Heart left ventricle (tissue), 16 donors: ENCODE measurements at regions not wholly inside any gene's neighbourhood (a gene's known extent, or its start where the extent isn't known, plus 50 kb on each side); places are given as distances from the start of the nearest gene placed in this dataset.

ENCODE experiments used
- ATAC-seq, 4 donors: fragments of 200-7000 bp; cut with Tn5 transposase; one replicate each; pipeline ENCODE4 v1.9.1; 2020 to 2022; ENCODE audit warnings: moderate library complexity in 4 of 4, mild to moderate bottlenecking in 3 of 4, moderate number of reproducible peaks in 1 of 4
- DNase-seq, 5 donors: peaks; one replicate each; pipeline ENCODE4 v3.0.0-alpha.2; 2020
- H3K27ac ChIP-seq, 12 donors: fragments of 200-600 bp; sonication (generic) in 4 of 12; one replicate each; pipeline versions ENCODE4 v1.5.0 to v1.8.0; 2016 to 2022; ENCODE audit warnings: mild to moderate bottlenecking in 2 of 12
- H3K27me3 ChIP-seq, 9 donors: fragments of 200-600 bp; sonication (generic) in 2 of 9; one replicate each; pipeline versions ENCODE4 v1.5.1 to v1.8.0; 2016 to 2022; ENCODE audit warnings: mild to moderate bottlenecking in 3 of 9
- H3K36me3 ChIP-seq, 9 donors: fragments of 200-600 bp; sonication (generic) in 2 of 9; one replicate each; pipeline versions ENCODE4 v1.5.0 to v1.8.0; 2018 to 2022; ENCODE audit warnings: mild to moderate bottlenecking in 2 of 9
- H3K4me1 ChIP-seq, 12 donors: fragments of 200-600 bp; sonication (generic) in 4 of 12; one replicate each; pipeline versions ENCODE4 v1.5.0 to v1.8.0; 2016 to 2022; ENCODE audit warnings: mild to moderate bottlenecking in 3 of 12
- H3K4me3 ChIP-seq, 12 donors: fragments of 200-600 bp; sonication (generic) in 4 of 12; one replicate each; pipeline versions ENCODE4 v1.5.0 to v1.8.0; 2017 to 2022; ENCODE audit warnings: mild to moderate bottlenecking in 9 of 12, moderate library complexity in 4 of 12
- H3K9me3 ChIP-seq, 12 donors: fragments of 200-600 bp; sonication (generic) in 4 of 12; one replicate each; pipeline versions ENCODE4 v1.5.0 to v1.8.0; 2016 to 2022; ENCODE audit warnings: mild to moderate bottlenecking in 1 of 12
- POLR2A ChIP-seq, 2 donors: fragments of 450-650 bp; IDR thresholded peaks; one replicate each; pipeline ENCODE4 v1.6.1; 2017; ENCODE audit warnings: antibody characterized with exemption in 2 of 2, mild to moderate bottlenecking in 2 of 2, moderate library complexity in 2 of 2
- WGBS, 4 donors: extraction: QIAGEN DNeasy Blood & Tissue Kit in 2 of 4; methylation state at CpG; one replicate each; pipeline versions ENCODE4 v1.1.5 to v1.1.7; 2013 to 2018; 5-methylcytosine and 5-hydroxymethylcytosine counted together
- intact Hi-C, 10 donors: fragments of 100-400 bp; cut with DNase I; formaldehyde crosslinking; loops; one replicate each; pipeline versions ENCODE4 v1.11.1 to v1.14.2; 2022
- TF ChIP-seq, protein P1 (sequence below), 12 donors: fragments of 200-600 bp; sonication (generic) in 4 of 12; IDR thresholded peaks; one replicate each; pipeline versions ENCODE4 v1.5.0 to v1.8.0; 2018 to 2022; ENCODE audit warnings: antibody characterized with exemption in 12 of 12, mild to moderate bottlenecking in 5 of 12
- donor health status: ischemic (EF 13 %, LVEDD 7.1; RV severe dilation, severe dysfunction).
- donor health status: healthy with polysubstance abuse.
- donor health status: DM: no; HTN: yes; CAD: no.
- donor health status: DM: no; HTN: no; CAD: no.
- donor health status: ischemic (EF 25% LVEDD 6.9; RV normal size, moderate dysfunction).
- donor health status: ischemic (EF 25% LVEDD 5.7; RV mildly dilated, moderate dysfunction).
- donor health status: healthy.
- donor health status: DM: yes; HTN: yes; CAD: no.
- donor health status: ischemic (EF 35%, LVEDD 5.7; RV mildly dilated, moderate dysfunction).
- donor health status: nonischemic (EF 11% LVEDD 7.7; RV severe dilation, severe dysfunction).
- donor health status: DM: yes; HTN: yes; CAD: no.
- donor health status: PGD.
- donor health status: ischemic (EF 29% LVEDD 5.4; RV normal size, mild dysfunction).
- donor health status: nonischemic (EF 23%, LVEDD 6.1; RV moderate dilation, normal function).

DNA sequence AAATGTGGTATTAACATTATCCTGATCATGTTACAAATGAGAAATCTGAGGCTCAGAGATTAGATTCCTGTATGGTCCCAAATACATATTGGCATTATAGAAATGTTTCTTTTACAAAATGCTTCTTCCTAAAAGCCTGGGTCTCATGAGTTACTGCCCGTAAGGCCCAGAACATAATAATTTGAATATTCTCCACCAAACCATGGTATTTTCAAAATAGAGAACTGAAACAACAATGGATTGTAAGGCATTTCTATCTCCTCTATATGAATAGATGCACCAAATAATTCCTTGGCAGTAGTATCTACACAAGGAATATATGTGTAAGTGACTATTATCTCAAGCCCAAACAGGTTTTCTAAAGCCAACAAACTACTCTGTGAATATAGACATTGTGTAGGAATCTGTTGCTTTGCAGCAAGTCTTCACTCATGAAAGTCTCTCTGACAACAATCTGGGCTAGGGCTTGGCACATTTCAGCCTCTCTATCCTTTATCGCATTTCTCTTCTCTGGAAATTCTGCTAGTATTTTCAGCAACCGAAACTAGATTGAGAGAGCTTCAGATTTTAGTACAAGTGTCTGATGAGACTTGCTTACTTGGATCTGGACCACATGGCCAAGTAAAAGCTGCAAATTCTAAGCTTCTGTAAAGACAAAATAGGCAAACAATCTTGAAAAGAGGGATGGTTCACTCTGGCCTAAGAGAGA is 112.8 kb upstream of the ARHGAP20 start:
- Histone ChIP-seq H3K9me3 (no peaks in the 10 kb centered on the region), H3K36me3 (no peaks in the 10 kb centered on the region), H3K27ac (no peak overlapping the region), H3K4me1 (no peaks in the 10 kb centered on the region), H3K27me3 (no peaks in the 10 kb centered on the region), H3K4me3 (no peak overlapping the region)
- TF ChIP-seq POLR2A (IDR thresholded peaks at IDR 0.05), result no peak
- TF ChIP-seq, protein P1, sequence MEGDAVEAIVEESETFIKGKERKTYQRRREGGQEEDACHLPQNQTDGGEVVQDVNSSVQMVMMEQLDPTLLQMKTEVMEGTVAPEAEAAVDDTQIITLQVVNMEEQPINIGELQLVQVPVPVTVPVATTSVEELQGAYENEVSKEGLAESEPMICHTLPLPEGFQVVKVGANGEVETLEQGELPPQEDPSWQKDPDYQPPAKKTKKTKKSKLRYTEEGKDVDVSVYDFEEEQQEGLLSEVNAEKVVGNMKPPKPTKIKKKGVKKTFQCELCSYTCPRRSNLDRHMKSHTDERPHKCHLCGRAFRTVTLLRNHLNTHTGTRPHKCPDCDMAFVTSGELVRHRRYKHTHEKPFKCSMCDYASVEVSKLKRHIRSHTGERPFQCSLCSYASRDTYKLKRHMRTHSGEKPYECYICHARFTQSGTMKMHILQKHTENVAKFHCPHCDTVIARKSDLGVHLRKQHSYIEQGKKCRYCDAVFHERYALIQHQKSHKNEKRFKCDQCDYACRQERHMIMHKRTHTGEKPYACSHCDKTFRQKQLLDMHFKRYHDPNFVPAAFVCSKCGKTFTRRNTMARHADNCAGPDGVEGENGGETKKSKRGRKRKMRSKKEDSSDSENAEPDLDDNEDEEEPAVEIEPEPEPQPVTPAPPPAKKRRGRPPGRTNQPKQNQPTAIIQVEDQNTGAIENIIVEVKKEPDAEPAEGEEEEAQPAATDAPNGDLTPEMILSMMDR (IDR thresholded peaks at IDR 0.05), result no peak
- DNase-seq (no peak), ATAC-seq (no peak)
- intact Hi-C loops, result no loop called here
- WGBS, 4 donors, result 85 to 89% (median 88%) methylated on average over 3 of the region's 3 CpGs

DNA sequence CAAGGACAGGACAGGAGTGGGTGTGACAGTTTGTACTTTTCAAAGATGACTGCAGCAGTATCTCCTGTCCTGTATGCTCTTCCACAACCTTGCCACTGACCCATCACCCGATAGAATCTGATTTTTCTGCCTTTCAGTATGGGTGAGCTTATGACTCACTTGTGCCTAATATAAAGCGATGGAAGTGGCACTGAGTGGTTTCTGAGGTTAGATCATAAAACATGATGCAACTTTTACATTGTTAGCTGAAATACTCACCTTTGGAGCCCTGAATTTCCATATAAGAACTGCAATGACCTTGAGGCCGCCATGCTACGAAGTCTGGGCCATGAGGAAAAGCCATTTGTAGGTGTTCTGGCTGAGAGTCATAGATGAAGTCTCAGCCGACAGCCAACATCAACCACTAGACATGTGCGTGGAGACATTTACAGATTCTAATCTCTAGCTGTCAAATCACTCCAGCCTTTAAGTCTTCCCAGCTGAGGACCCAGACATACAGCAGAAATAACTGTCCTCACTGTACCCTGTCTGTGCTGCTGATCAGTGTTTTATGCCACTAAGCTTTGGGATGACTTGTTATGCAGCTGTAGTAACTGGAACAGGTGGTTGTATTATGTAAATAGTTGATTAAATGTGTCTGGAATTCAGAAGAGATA is 105.9 kb upstream of the ARHGAP20 start:
- 71 to 80% (median 75%) methylated on average over 6 of the region's 6 CpGs for WGBS, 4 donors
- peaks cover 0 to 17% (median 0%) of the 10 kb centered on the region in 12 donors for H3K9me3 ChIP-seq
- no peak for DNase-seq
- intact Hi-C loops, result no loop called here
- no peak overlapping the region for H3K4me3 ChIP-seq
- H3K4me1 ChIP-seq, result no peaks in the 10 kb centered on the region
- ATAC-seq, result no peak
- TF ChIP-seq, protein P1 (IDR thresholded peaks at IDR 0.05), result no peak
- TF ChIP-seq POLR2A (IDR thresholded peaks at IDR 0.05), result no peak
- H3K27me3 ChIP-seq, result no peaks in the 10 kb centered on the region
- no peak overlapping the region for H3K27ac ChIP-seq
- H3K36me3 ChIP-seq, result no peaks in the 10 kb centered on the region

DNA sequence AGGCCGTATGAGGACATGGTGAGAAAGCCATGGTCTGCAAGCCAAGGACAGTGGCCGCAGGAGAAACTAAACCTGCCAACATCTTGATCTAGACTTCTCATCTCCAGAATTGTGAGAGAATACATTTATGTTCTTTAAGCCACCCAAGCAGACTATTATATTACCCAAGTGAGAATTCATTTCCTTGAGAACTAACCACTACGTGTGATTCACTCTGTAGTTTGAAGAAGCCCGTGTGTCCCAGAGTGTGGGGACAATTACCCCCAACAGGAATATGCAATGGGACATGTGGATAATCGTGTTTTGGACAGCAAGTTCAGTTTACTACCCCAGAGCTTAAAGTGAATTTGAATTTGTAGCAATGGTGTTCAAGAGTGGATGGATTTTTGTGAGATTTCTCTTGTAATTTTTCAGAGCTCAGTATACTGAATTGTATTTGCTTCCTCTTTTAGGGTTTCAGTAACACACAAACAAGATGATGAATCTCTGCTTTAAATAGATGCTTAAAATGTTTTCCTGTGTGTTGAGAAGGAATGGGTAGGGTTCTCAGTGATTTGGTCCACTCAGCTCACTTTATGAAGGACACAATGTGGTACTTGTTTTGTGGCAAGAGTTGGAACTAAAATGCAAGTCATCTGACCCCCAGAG is 100.0 kb upstream of the ARHGAP20 start:
- WGBS, 4 donors, result 78 to 87% (median 81%) methylated on average over 5 of the region's 5 CpGs
- TF ChIP-seq, protein P1 (IDR thresholded peaks at IDR 0.05), result no peak

More for the DNA sequence above, 100.0 kb upstream of the ARHGAP20 start:
- ATAC-seq (no peak), DNase-seq (no peak)
- Histone ChIP-seq H3K4me3 (no peak overlapping the region), H3K4me1 (no peaks in the 10 kb centered on the region), H3K9me3 (peaks cover 0 to 17% (median 0%) of the 10 kb centered on the region in 12 donors), H3K36me3 (no peaks in the 10 kb centered on the region), H3K27me3 (no peaks in the 10 kb centered on the region), H3K27ac (no peak overlapping the region)
- intact Hi-C loops, result no loop called here
